Peyer's patch (tissue), 4 donors: ENCODE measurements at regions not wholly inside any gene's neighbourhood (a gene's known extent, or its start where the extent isn't known, plus 50 kb on each side); places are given as distances from the start of the nearest gene placed in this dataset.

Experiments
- DNase-seq, 3 donors: peaks; one replicate each; pipeline ENCODE4 v3.0.0-alpha.2; 2017 to 2019
- H3K27ac ChIP-seq, 4 donors: fragments of 200-600 bp; sonication (generic); one replicate each; pipeline ENCODE4 v1.5.1; 2016 to 2019
- H3K27me3 ChIP-seq, 2 donors: fragments of 200-600 bp; sonication (generic); one replicate each; pipeline ENCODE4 v1.5.1; 2019
- H3K36me3 ChIP-seq, 3 donors: fragments of 200-600 bp; sonication (generic); one replicate each; pipeline ENCODE4 v1.5.1; 2016 to 2019
- H3K4me1 ChIP-seq, 4 donors: fragments of 200-600 bp; sonication (generic); one replicate each; pipeline ENCODE4 v1.5.1; 2016 to 2019
- H3K4me3 ChIP-seq, 4 donors: fragments of 200-600 bp; sonication (generic); 1 replicate in 3 of 4; 2 replicates in 1 of 4; pipeline ENCODE4 v1.5.1; 2016 to 2019; ENCODE audit warnings: mild to moderate bottlenecking in 1 of 4
- H3K9me3 ChIP-seq, 4 donors: fragments of 200-600 bp; sonication (generic); one replicate each; pipeline ENCODE4 v1.5.1; 2016 to 2019; ENCODE audit warnings: mild to moderate bottlenecking in 1 of 4
- CTCF ChIP-seq, 6 experiments: fragments of 450-650 bp in 4 of 6; fragments of 200-600 bp in 2 of 6; sonication (generic) in 1 of 6; IDR thresholded peaks; one replicate each; pipeline ENCODE4 v1.5.1; 2017 to 2019; ENCODE audit warnings: antibody characterized with exemption in 6 of 6, mild to moderate bottlenecking in 3 of 6, moderate library complexity in 1 of 6
- POLR2A ChIP-seq, 2 donors: fragments of 450-650 bp; IDR thresholded peaks; one replicate each; pipeline ENCODE4 v1.5.1; 2017; ENCODE audit warnings: antibody characterized with exemption in 2 of 2, mild to moderate bottlenecking in 2 of 2, moderate library complexity in 2 of 2

GRCh38 chr10:78894089-78894840 lies 174.5 kb upstream of the ZMIZ1 start:
- Histone ChIP-seq H3K4me1 (no peaks in the 10 kb centered on the region), H3K9me3 (no peaks in the 10 kb centered on the region), H3K36me3 (no peaks in the 10 kb centered on the region), H3K4me3 (no peak overlapping the region), H3K27ac (no peak overlapping the region), H3K27me3 (no peaks in the 10 kb centered on the region)
- DNase-seq, result no peak
- TF ChIP-seq CTCF (IDR thresholded peaks at IDR 0.05) (no peak), POLR2A (IDR thresholded peaks at IDR 0.05) (no peak)

GRCh38 chr10:78894841-78895195 lies 173.9 kb upstream of the ZMIZ1 start:
- H3K9me3 ChIP-seq, result no peaks in the 10 kb centered on the region
- no peak overlapping the region for H3K4me3 ChIP-seq
- peaks cover 0 to 5% (median 0%) of the 10 kb centered on the region in 4 donors for H3K4me1 ChIP-seq
- DNase-seq, result no peak
- TF ChIP-seq POLR2A (IDR thresholded peaks at IDR 0.05) (no peak), CTCF (IDR thresholded peaks at IDR 0.05) (no peak)
- H3K27me3 ChIP-seq, result no peaks in the 10 kb centered on the region
- no peak overlapping the region for H3K27ac ChIP-seq
- no peaks in the 10 kb centered on the region for H3K36me3 ChIP-seq

GRCh38 chr10:78895469-78895868 lies 173.3 kb upstream of the ZMIZ1 start:
- DNase-seq, result no peak
- Histone ChIP-seq H3K36me3 (no peaks in the 10 kb centered on the region), H3K27ac (no peak overlapping the region), H3K4me1 (peaks cover 0 to 5% (median 0%) of the 10 kb centered on the region in 4 donors), H3K9me3 (no peaks in the 10 kb centered on the region), H3K4me3 (no peak overlapping the region), H3K27me3 (no peaks in the 10 kb centered on the region)
- no peak for TF ChIP-seq CTCF (IDR thresholded peaks at IDR 0.05)
- TF ChIP-seq POLR2A (IDR thresholded peaks at IDR 0.05), result no peak

GRCh38 chr10:78896159-78896928 lies 172.4 kb upstream of the ZMIZ1 start:
- no peak for TF ChIP-seq POLR2A (IDR thresholded peaks at IDR 0.05)
- no peak for TF ChIP-seq CTCF (IDR thresholded peaks at IDR 0.05)
- H3K36me3 ChIP-seq, result no peaks in the 10 kb centered on the region
- no peak for DNase-seq
- no peak overlapping the region for H3K27ac ChIP-seq
- H3K4me3 ChIP-seq, result no peak overlapping the region
- no peaks in the 10 kb centered on the region for H3K27me3 ChIP-seq
- H3K9me3 ChIP-seq, result no peaks in the 10 kb centered on the region
- H3K4me1 ChIP-seq, result peaks cover 0 to 5% (median 0%) of the 10 kb centered on the region in 4 donors

- peaks cover 0 to 5% (median 0%) of the 10 kb centered on the region in 4 donors for H3K4me1 ChIP-seq
- no peak for DNase-seq
- no peaks in the 10 kb centered on the region for H3K9me3 ChIP-seq
- no peak for TF ChIP-seq POLR2A (IDR thresholded peaks at IDR 0.05)
- no peak for TF ChIP-seq CTCF (IDR thresholded peaks at IDR 0.05)
- H3K27me3 ChIP-seq, result no peaks in the 10 kb centered on the region
- H3K36me3 ChIP-seq, result no peaks in the 10 kb centered on the region
- H3K4me3 ChIP-seq, result no peak overlapping the region
- H3K27ac ChIP-seq, result no peak overlapping the region
Observed at GRCh38 chr10:78898341-78899097, 170.2 kb upstream of the ZMIZ1 start.
